ENCODE measurements at regions not wholly inside any gene's neighbourhood (a gene's known extent, or its start where the extent isn't known, plus 50 kb on each side); places are given as distances from the start of the nearest gene placed in this dataset.

- intact Hi-C loops (cut with DNase I), result no loop called here
- no peaks in the 10 kb centered on the region for H3K36me3 ChIP-seq
- no peaks in the 10 kb centered on the region for H3K4me1 ChIP-seq (replicated peaks)
- WGBS, result 76% methylated on average over 1 of the region's 1 CpG
- no peaks in the 10 kb centered on the region for H3K27me3 ChIP-seq (replicated peaks; ENCODE audit: insufficient read depth)
- no peak overlapping the region for H3K4me3 ChIP-seq
- no peaks in the 10 kb centered on the region for H3K9me3 ChIP-seq
- TF ChIP-seq POLR2AphosphoS5 (IDR thresholded peaks at IDR 0.05), result no peak
- no peak for TF ChIP-seq POLR2A (IDR thresholded peaks at IDR 0.05)
- H3K27ac ChIP-seq, result no peak overlapping the region
- no peak for DNase-seq (ENCODE audit: low spot score)
These were observed 982.7 kb upstream of the NR2F2 start for GRCh38 chr15:95347837-95348236.

- Histone ChIP-seq H3K27ac (no peak overlapping the region), H3K27me3 (replicated peaks; ENCODE audit: insufficient read depth) (no peaks in the 10 kb centered on the region), H3K36me3 (no peaks in the 10 kb centered on the region), H3K4me3 (no peak overlapping the region), H3K4me1 (replicated peaks) (no peaks in the 10 kb centered on the region), H3K9me3 (no peaks in the 10 kb centered on the region)
- intact Hi-C loops (cut with DNase I), result no loop called here
- DNase-seq (ENCODE audit: low spot score), result no peak
- WGBS, result 92% methylated on average over 3 of the region's 3 CpGs
- TF ChIP-seq POLR2AphosphoS5 (IDR thresholded peaks at IDR 0.05) (no peak), CTCF (IDR thresholded peaks at IDR 0.05) (no peak), POLR2A (IDR thresholded peaks at IDR 0.05) (no peak)
These were observed 979.6 kb upstream of the NR2F2 start for GRCh38 chr15:95350908-95351307.

- intact Hi-C loops (cut with DNase I), result no loop called here
- 66% methylated on average over 9 of the region's 9 CpGs for WGBS
- TF ChIP-seq POLR2AphosphoS5 (IDR thresholded peaks at IDR 0.05) (no peak), CTCF (IDR thresholded peaks at IDR 0.05) (no peak), POLR2A (IDR thresholded peaks at IDR 0.05) (no peak)
- DNase-seq (ENCODE audit: low spot score), result no peak
- Histone ChIP-seq H3K36me3 (no peaks in the 10 kb centered on the region), H3K4me1 (replicated peaks) (no peaks in the 10 kb centered on the region), H3K27me3 (replicated peaks; ENCODE audit: insufficient read depth) (no peaks in the 10 kb centered on the region), H3K9me3 (no peaks in the 10 kb centered on the region), H3K27ac (no peak overlapping the region), H3K4me3 (no peak overlapping the region)
These were observed 977.8 kb upstream of the NR2F2 start for GRCh38 chr15:95352631-95353187.

GRCh38 chr15:95353512-95353911 is 977.0 kb upstream of the NR2F2 start:
- Histone ChIP-seq H3K4me1 (replicated peaks) (no peaks in the 10 kb centered on the region), H3K36me3 (no peaks in the 10 kb centered on the region), H3K9me3 (no peaks in the 10 kb centered on the region), H3K27ac (no peak overlapping the region), H3K27me3 (replicated peaks; ENCODE audit: insufficient read depth) (no peaks in the 10 kb centered on the region), H3K4me3 (no peak overlapping the region)
- TF ChIP-seq CTCF (IDR thresholded peaks at IDR 0.05) (no peak), POLR2A (IDR thresholded peaks at IDR 0.05) (no peak), POLR2AphosphoS5 (IDR thresholded peaks at IDR 0.05) (no peak)
- DNase-seq (ENCODE audit: low spot score), result no peak
- 88% methylated on average over 1 of the region's 1 CpG for WGBS
- intact Hi-C loops (cut with DNase I), result no loop called here

GRCh38 chr15:95359966-95360365 is 970.5 kb upstream of the NR2F2 start:
- 35% methylated on average over 5 of the region's 5 CpGs for WGBS
- Histone ChIP-seq H3K4me3 (no peak overlapping the region), H3K4me1 (replicated peaks) (no peaks in the 10 kb centered on the region), H3K27me3 (replicated peaks; ENCODE audit: insufficient read depth) (no peaks in the 10 kb centered on the region), H3K9me3 (no peaks in the 10 kb centered on the region), H3K36me3 (no peaks in the 10 kb centered on the region), H3K27ac (no peak overlapping the region)
- intact Hi-C loops (cut with DNase I), result loop anchor here (10.0 kb wide), 1 partner anchor 55 kb away; no protein-coding TSS in a partner anchor
- no peak for DNase-seq (ENCODE audit: low spot score)
- TF ChIP-seq POLR2A (IDR thresholded peaks at IDR 0.05) (no peak), CTCF (IDR thresholded peaks at IDR 0.05) (no peak), POLR2AphosphoS5 (IDR thresholded peaks at IDR 0.05) (no peak)
